Coronary artery (tissue), 2 donors: ENCODE measurements at regions not wholly inside any gene's neighbourhood (a gene's known extent, or its start where the extent isn't known, plus 50 kb on each side); places are given as distances from the start of the nearest gene placed in this dataset.

Experiments used
- DNase-seq: peaks from one replicate; pipeline ENCODE4 v3.0.0-alpha.2; 2017; ENCODE audit warnings: low spot score
- H3K27ac ChIP-seq, 2 donors: fragments of 200-600 bp; sonication (generic); one replicate each; pipeline ENCODE4 v1.5.1; 2016 to 2019
- H3K4me3 ChIP-seq: fragments of 200-600 bp; sonication (generic); 2 replicates; pipeline ENCODE4 v1.5.1; 2016; ENCODE audit warnings: mild to moderate bottlenecking, moderate library complexity
- TF ChIP-seq, protein P1 (sequence below): fragments of 200-600 bp; sonication (generic); IDR thresholded peaks from one replicate; pipeline ENCODE4 v1.5.1; 2019; ENCODE audit warnings: antibody characterized with exemption

DNA sequence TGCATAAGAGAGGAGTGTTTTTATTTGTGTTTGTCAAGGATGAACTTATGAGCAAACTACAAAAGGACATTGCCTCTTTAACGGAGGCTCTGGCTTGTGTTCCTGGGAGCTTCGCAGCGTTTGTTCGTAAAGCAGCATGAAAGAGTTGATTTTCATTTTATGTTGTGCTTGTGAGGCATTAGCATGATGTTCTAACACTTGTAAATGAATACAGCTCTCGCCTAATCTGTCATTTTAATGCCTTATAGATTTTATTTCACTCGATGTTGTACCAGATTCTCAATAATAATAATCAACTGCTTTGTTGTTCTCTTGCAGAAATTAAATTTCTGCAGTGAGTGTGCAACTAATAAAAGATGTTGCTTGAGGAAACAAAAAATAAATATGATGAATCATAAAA lies 687.3 kb upstream of the FANCL start:
- Histone ChIP-seq H3K27ac (no peak overlapping the region), H3K4me3 (no peak overlapping the region)
- no peak for DNase-seq
- TF ChIP-seq, protein P1, sequence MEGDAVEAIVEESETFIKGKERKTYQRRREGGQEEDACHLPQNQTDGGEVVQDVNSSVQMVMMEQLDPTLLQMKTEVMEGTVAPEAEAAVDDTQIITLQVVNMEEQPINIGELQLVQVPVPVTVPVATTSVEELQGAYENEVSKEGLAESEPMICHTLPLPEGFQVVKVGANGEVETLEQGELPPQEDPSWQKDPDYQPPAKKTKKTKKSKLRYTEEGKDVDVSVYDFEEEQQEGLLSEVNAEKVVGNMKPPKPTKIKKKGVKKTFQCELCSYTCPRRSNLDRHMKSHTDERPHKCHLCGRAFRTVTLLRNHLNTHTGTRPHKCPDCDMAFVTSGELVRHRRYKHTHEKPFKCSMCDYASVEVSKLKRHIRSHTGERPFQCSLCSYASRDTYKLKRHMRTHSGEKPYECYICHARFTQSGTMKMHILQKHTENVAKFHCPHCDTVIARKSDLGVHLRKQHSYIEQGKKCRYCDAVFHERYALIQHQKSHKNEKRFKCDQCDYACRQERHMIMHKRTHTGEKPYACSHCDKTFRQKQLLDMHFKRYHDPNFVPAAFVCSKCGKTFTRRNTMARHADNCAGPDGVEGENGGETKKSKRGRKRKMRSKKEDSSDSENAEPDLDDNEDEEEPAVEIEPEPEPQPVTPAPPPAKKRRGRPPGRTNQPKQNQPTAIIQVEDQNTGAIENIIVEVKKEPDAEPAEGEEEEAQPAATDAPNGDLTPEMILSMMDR, result no peak

DNA sequence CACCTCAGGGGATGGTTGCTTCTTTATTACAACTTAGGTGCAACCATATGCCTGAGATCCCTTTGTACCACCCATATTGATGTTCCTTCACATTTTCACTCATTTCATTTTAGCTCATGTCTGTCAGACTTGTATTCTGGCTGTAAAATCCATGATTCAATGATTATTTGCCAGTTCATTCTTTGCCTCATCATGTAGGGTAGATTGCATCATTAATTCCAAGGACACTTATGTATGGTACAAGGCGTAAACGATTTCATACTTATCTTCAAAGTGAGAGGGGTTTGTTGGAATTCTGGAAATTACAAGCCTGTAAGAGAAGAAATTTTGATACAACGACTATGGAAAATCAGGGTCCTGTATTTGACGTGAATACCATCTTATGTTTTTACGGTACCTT lies 685.0 kb upstream of the FANCL start:
- H3K4me3 ChIP-seq, result no peak overlapping the region
- TF ChIP-seq, protein P1, result no peak
- no peak overlapping the region for H3K27ac ChIP-seq
- no peak for DNase-seq

DNA sequence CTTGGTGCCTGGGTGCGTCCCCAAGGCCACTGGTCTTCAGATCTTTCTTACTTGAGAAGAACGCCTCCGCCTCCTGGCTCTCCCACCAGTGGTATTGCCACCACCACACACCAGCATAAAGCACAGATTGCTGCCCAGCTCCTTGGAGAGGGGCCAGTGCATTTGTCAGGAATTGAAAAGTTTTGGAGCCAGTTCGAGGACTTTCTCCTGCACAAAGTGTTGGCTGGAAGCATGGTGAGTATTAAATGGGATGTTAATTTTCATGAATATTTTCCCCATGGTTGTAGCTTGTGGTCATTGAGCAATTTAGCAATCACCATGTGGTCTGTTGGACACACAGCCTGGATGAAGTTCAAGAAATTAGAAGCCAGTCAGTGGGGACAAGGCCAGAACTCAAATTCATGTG lies 684.6 kb upstream of the FANCL start:
- no peak for DNase-seq
- Histone ChIP-seq H3K4me3 (no peak overlapping the region), H3K27ac (no peak overlapping the region)
- TF ChIP-seq, protein P1, result no peak

DNA sequence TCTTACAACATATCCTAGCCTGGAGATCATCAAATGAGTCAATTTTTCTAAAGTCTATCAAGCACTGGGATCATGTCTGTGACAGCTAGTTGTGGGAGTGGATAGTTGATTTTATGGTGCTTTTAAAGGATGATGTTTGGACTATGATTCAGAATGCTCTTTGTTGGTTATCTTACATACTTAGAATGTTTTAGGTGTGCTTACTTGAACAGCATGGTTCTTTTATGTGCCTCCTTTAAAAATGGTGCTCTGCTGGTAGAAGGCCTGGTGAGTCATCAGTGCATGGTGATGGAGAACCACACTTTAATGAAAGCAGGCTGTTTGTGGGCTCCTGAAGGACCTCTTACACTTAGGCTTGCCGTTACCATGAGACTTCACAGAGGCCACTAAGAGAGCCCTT lies 682.7 kb upstream of the FANCL start:
- Histone ChIP-seq H3K4me3 (no peak overlapping the region), H3K27ac (no peak overlapping the region)
- TF ChIP-seq, protein P1, result no peak
- no peak for DNase-seq

DNA sequence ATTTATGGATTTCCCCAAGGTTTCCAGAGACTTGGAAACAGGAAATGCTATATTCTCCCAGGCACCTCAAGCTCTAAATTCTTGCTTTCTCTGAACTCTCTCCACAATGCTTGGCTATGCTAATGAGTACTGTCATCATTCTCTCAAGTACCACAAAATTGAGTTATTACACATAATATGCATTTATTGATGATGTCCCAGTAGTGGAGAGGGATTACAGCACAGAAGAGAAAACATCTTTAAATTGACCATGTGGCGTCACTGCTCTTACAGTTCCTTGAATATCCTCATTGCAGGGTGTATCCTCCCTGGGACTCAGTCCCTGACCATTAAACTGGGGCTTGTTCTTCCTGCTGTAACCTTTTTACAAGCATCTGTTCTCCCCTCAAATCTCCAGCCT lies 681.1 kb upstream of the FANCL start:
- TF ChIP-seq, protein P1, result no peak
- no peak for DNase-seq
- H3K27ac ChIP-seq, result no peak overlapping the region

DNA sequence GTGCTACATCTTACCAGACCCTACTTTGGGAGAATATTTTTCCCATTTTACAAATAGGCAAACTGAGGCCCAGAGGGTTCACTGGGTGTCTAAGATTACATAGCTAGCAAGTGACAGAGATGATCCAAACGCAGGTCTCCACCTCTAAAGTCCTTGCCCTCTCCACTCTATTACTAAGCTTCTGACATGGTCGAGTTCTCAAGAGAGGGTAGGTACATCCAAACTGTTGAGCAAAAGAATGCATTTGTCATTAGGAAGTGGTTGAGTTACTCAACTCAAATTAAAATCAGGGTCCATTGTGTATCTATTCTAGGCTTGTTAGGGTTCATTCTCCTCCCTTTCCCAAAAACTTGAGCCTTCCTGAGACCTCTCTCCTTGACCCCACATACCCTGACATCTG lies 680.6 kb upstream of the FANCL start:
- TF ChIP-seq, protein P1, result no peak
- H3K27ac ChIP-seq, result no peak overlapping the region

More for the DNA sequence above, 681.1 kb upstream of the FANCL start:
- no peak overlapping the region for H3K4me3 ChIP-seq

DNA sequence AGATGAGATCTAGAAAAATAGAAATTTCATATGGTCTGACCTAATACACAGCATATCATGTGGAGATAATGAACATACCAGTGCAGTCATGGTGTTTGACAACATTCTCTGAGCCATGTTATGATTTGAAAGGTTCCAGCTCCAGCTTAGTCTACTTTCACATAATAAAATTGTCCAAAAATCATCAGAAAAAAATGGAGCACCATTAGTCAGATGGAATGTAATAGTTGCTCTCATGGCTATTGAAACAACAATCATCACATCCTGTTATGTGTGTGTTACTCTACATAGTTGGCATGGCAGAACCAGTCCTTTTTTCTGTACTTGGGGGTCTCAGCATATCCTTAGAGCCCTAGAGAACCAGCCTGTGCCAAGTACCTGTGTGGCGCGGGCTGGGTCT lies 678.9 kb upstream of the FANCL start:
- no peak overlapping the region for H3K27ac ChIP-seq
- H3K4me3 ChIP-seq, result no peak overlapping the region
- TF ChIP-seq, protein P1, result no peak
- no peak for DNase-seq

More for the DNA sequence above, 680.6 kb upstream of the FANCL start:
- H3K4me3 ChIP-seq, result no peak overlapping the region
- no peak for DNase-seq
